ENCODE measurements at regions not wholly inside any gene's neighbourhood (a gene's known extent, or its start where the extent isn't known, plus 50 kb on each side); places are given as distances from the start of the nearest gene placed in this dataset.

DNA sequence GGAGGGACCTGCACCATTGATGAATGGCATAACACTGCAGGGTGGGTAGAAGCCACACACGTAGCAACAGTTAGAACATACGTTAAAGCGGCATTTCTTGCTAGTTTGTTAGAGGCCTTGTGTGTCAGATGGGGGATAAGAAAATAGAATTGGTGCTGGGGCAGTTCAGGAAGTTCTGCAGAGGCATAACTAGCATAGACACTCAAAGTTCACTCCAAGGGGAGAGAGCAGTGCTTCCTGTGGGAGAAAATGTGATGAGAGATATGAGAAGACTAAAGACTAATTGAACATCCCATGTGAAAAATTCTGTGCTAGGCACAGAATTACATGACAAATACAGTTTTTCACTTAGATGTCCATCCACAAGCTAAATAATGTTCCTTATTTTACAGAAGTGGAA is 327.1 kb downstream of the ZNF621 start:
- DNase-seq (ENCODE audit: low read depth in 3 of 3, low spot score in 1 of 3): no peak

DNA sequence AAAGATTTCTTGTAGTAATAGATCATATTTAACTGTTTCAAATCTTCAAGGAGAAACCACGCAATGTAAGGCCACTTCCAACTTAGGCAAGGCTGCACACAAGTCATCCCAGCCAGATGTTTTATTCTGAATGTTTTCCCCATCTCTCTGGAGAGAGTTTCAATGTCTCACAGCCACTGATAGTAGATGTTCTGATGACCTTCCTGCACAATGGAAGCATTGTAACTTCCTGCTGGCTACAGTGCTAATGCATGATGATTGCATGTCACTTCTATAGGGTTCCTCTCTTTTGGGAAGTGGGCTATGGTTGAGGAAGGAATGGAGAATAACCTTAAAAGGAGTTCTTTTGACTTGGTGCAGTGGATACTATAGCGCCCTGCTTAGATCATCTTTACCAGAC is 328.0 kb downstream of the ZNF621 start:
- DNase-seq (ENCODE audit: low read depth in 3 of 3, low spot score in 1 of 3): no peak

DNA sequence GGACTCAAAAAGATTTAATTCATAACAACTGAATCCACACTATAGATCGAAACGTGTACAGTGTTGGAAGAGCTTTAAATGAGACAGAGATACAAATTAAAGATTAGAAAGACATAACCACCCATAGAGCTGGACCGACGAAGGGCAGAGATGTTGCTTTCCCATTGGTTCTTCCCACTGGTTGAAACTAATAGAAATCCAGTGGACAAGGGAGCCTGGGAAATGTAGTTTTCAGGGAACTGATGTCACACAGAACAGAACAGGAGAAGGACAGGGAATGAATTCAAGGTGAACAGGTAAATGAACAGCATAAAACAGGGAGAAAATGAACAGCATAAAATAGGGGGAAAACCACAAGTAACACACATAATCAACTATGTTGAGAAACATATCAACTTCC is 328.7 kb downstream of the ZNF621 start:
- no peak for DNase-seq (ENCODE audit: low read depth in 3 of 3, low spot score in 1 of 3)

DNA sequence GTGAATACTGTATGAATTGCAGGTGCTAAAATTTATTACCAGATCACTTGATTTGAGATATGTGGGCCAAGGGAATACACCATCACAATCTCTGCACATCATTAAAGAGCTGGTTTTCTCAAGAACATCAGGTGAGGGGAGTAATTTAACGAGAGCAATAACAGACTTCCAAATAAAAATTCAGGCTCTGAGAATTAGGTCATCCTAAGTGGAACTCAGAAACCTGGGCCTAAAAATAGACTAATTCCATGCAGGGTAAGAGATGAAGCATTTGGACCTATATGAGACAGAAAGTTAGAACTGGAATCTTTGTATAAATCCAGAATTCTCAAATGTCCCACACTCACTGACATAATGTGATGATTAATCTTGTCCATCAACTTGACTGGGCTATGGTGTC is 331.1 kb downstream of the ZNF621 start:
- DNase-seq (ENCODE audit: low read depth in 3 of 3, low spot score in 1 of 3): no peak

DNA sequence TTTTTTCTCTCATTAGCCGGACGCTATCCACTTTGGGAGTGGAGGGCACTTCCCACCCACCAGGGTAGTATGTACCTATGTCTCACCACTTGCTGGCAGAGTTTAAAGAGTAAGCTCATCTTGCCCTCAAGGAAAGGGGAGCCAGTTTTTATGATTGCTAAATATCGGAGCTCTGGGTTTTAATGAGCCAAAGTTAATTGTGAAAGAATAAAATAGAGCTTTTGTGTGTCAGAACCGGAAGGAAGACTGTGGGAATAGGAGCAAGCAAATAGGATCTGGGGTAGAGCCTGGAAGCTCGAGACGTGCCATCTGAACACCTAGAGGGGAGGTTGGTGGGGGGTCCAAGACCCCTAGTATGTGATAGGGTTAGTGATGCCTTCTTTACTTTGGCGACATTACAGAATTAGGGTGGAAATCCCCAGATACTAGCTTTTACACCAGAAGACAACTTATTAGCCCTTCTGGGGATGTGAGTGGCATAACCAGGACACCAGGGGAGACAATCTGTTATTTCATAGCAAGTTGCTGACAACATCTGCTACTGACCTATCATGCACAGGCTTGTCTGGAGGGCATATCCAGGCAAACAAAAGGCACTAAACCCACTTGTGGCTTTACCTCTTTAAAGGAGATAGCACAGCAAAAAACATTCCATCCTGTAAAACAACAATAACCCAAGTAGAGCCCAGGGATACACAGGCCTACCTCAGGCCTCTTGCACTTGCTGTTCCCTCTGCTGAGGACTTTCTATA is 333.8 kb downstream of the ZNF621 start:
- no peak for DNase-seq (ENCODE audit: low read depth in 3 of 3, low spot score in 1 of 3)

DNA sequence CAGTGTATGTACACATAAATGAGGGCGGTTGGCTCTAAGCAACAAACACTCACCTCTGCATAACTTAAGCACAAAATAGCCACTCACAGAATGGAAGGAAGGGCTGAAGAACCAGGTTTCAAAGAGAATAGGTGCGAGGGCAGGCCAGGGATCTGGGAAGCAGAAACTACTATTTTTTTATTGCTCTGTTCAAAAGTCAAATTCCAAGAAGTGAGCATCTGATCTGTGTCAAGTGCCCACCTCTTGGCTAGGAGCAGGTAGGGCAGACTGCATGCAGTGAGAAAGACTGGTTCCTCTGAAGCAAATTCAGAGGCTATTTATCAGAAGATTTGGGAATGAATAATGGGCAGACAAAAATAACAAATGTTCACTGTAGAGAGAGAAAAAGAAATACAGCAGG is 336.4 kb upstream of the CTNNB1 start:
- DNase-seq (ENCODE audit: low read depth in 3 of 3, low spot score in 1 of 3): no peak

DNA sequence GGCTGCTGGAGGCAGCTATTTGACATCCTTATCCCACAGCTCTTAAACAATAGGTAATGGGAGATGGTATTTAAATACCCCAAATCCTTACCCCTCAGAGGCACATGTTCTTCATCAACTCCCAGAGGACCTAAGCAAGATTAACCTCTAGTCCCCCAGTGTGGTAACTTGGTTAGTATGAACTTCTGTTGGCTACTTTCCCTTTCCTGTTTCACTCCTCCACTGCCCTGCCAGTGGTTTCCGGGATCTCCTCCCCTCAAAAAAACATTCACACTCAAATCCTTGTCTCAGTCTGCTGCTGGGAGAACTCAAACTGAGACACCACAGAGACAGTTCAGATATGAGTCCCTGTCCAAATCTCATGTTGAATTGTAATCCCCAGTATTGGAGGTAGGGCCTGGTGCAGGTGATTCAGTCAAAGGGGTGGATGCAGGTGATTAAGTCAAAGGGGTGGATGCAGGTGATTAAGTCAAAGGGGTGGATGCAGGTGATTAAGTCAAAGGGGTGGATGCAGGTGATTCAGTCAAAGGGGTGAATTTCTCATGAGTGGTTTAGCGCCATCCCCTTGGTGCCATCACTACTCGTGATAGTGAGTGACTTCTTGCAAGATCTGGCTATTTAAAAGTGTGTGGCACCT is 335.0 kb upstream of the CTNNB1 start:
- no peak for DNase-seq (ENCODE audit: low read depth in 3 of 3, low spot score in 1 of 3)

DNA sequence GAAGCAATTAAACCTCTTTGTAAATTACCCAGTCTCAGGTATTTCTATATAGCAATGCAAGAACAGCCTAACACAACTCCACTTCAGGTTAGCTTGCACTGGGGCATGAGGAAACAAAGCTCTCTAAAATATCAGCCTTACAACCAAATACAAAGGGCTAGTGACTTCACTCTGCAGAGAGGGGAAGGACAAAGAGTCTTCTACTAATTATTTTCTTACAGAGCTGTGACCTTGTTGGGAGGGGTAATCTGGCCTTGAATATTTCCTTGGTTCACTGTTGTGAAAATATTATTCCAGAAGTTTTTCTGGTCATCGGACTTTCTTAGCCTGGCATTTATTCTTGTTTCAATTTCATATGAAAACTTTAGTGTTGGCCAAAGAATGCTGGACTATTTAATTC is 334.4 kb upstream of the CTNNB1 start:
- no peak for DNase-seq (ENCODE audit: low read depth in 3 of 3, low spot score in 1 of 3)

DNA sequence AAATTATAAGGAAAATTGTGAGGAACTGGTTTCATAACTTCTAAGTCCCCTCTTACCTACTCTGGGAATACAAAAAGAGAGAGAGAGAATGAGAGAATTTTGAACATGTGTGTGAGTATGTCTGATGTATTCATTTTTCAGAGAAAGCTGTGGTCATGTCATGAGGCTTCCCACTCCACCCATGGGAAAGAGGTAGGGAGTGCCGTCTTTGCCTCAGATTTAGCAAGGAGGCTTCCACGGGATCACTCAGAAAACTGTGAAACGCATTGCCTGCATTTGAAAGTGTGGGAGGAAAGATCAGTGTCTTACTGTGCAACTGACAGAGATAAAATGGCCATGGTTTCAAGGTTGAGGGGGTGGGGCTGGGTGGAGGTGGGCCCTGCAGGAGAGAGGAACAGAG is 331.5 kb upstream of the CTNNB1 start:
- DNase-seq (ENCODE audit: low read depth in 3 of 3, low spot score in 1 of 3): no peak

DNA sequence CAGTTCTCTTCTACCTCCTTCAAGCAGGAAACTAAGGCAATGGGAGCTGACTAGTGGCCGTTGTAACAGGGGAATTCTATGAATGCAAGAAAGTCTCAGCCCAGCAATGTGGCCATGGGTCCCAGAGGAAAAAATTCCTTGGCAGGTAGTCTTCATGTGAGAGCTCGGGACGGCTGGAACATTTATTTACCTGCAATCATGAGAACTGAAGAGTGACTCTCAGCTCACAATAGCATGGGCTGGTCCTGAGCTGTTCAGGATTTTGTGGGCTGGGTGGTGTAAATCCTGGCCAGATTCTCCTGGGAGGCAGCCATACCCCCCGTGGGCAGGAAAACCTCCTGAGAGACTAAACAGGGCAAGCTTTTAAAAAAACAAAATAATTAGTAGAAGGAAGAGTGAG is 330.3 kb upstream of the CTNNB1 start:
- DNase-seq (ENCODE audit: low read depth in 3 of 3, low spot score in 1 of 3): no peak

DNA sequence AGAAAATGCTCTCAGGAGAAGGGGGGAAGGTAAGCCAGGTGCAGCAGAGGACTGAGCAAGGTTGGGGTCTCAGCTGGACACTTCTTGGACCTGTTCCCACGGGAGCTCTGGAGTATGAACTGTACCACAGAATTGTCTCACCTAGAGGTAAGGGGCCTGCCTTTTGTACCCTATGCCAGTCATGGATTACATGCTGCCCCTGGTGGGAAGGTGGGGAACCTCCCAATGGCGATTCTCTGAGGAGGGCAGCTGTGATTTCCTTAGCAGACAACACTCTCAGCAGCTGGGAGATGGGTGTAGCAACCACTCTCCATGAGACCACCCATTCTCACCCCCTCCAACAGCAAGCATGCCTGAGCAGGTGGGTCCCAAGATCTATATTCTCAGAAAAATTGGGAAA is 329.4 kb upstream of the CTNNB1 start:
- DNase-seq (ENCODE audit: low read depth in 3 of 3, low spot score in 1 of 3): no peak

DNA sequence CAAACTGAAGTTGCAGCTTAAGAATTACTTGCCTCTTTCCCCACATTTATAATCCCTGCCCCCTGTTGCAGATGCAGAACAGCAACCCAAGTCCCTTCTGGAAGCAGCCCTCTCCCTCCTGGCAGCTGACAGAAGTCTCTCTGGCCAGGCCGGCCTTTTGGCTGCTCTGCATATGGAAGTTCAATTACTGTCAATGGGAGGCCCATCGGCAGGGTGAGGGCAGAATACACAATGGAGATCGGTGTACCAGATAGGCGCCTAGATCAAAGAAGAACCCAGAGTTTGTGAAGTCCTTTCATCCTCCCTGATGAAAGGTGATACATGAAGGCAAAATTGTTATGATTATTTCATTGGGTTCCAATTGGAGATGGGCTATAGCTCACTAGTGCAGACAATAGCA is 327.9 kb upstream of the CTNNB1 start:
- no peak for DNase-seq (ENCODE audit: low read depth in 3 of 3, low spot score in 1 of 3)

DNA sequence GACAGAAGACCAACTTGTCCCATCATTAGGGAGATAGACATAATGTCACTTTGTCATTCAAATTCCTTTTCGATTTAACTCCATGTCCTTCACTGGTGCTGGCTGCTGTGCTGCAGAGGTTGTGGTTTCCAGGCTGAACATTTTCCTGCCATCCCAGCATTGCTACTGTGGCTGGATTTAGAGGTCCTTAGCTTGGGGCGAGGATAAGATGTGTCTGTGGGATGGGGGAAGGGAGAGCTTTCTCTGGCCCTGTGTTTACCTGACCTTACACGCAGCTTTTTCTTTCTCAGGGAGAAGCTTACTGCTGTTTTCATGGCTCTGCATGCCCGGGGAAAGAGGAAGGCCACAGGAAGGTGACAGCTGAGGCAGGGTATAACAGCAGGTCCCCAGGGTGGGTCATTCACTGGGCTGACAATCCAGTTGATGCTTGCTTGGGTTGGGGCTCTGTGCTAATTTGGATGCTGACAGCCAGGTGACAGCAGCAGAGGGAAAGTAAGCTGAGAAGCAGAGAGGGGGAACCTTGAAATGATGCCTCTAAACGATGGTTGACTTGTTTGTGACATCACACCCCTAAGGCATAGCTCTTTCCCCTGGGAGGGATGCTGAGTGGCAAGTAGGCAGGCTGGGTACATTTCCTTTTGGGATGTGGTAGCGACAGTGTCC is 326.9 kb upstream of the CTNNB1 start:
- no peak for DNase-seq (ENCODE audit: low read depth in 3 of 3, low spot score in 1 of 3)

DNA sequence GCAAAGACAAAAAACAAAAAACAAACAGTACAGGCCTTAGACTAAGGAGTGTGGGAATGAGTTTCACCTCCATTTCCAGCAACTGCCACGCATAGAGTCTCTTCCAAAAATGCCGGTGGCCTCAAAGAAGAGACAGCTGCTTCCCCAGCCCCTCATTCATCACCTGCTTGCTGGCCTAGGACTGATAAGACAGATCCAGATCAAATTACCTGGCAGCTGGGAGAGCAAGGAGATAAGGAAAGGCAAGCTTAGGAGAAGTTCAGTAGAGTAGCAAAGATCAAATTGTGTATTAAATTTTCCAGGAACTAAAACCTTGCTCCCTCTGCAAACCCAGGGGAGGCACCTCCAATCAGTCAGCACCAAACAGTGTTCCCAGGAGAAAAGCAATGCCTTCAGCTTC is 325.8 kb upstream of the CTNNB1 start:
- no peak for DNase-seq (ENCODE audit: low read depth in 3 of 3, low spot score in 1 of 3)

DNA sequence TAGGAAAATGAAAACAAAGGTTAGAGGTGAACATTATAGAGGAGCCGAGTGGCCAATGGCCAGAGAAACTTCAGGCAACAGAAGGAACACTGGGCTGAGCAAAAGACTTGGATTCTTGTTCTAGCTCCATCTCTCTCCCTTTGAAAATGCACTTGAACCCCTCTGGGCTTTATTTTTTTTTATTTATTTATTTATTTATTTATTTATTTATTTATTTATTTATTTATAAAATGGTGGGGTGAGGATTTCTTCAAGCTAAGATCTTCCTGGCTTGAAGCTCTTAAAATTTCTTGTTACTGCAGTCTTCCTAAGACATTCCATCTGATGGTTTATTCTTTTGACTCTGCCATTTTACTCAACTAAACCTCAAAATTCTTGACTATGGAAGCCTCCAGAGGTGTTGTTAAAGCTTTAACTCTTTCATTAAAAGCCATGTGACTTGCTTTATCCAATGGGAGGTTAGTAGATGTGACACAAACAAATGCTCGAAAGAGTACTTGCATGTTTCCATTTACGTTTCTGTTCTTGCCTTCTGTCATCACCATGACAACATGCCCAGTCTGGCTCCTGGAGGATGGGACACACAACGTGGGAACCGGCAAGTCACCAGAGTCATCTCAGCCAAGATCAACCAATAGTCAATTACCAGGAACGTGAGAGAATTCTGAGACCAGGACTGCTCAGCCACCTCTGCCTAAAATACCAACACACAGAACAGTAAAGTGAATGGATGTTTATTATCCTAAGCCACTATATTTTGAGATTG is 325.2 kb upstream of the CTNNB1 start:
- no peak for DNase-seq (ENCODE audit: low read depth in 3 of 3, low spot score in 1 of 3)

DNA sequence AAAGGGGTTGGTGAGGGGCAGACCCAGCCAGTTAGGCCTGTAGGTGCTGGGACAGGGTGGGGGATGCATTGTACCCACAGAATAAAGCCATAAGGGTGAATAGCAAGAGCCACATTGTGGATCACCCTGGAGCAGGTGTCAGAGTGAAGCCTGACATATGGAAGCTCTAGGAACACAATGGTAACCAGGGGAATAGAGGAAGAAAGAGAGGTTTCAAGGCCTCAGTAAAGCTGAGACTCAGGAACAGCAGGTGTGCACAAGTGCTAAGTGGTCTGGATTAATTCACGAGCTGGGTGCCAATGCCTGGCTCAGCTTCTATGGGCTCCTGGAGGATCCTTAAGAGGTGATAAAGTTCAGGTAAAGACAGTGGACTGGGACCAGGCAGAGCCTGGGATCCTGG is 323.7 kb upstream of the CTNNB1 start:
- no peak for DNase-seq (ENCODE audit: low read depth in 3 of 3, low spot score in 1 of 3)

DNA sequence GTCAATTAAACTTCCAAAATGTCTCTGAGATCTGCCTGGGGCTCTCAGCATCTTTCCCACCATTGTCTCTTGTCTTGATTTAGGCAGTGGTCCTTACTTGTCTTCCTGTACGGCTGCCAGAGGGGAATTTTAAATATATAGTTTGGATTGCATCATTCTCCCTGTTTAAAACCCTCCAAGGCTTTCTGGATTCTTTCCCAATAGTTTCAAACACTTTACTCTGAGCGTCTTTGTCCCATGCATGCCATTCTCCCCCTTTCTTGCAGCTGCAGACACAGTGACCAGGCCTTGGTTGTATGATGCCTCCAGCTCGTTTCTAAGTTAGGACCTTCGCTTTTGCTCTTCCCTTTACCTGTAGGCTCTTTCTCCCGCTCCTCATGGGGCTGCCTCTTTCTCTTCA is 323.3 kb upstream of the CTNNB1 start:
- DNase-seq (ENCODE audit: low read depth in 3 of 3, low spot score in 1 of 3): no peak

DNA sequence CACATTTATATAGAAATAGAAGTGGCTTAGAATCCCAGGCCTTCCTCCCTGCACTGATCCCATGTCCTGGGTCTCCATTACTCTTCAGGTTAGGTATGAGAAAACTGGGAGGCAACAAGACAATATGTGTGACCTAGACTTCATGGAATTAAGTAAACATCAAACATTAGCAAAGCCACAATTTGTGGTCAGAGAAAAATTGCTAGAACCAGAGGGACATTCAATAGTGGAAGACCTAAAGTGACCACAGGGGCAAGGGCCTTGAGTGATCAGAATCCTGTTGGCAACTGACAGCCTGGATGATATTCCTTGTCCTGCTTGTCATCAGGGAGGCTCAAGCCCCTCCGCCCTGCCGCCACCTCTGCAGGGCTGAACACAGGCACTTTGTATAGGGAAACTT is 322.8 kb upstream of the CTNNB1 start:
- no peak for DNase-seq (ENCODE audit: low read depth in 3 of 3, low spot score in 1 of 3)

DNA sequence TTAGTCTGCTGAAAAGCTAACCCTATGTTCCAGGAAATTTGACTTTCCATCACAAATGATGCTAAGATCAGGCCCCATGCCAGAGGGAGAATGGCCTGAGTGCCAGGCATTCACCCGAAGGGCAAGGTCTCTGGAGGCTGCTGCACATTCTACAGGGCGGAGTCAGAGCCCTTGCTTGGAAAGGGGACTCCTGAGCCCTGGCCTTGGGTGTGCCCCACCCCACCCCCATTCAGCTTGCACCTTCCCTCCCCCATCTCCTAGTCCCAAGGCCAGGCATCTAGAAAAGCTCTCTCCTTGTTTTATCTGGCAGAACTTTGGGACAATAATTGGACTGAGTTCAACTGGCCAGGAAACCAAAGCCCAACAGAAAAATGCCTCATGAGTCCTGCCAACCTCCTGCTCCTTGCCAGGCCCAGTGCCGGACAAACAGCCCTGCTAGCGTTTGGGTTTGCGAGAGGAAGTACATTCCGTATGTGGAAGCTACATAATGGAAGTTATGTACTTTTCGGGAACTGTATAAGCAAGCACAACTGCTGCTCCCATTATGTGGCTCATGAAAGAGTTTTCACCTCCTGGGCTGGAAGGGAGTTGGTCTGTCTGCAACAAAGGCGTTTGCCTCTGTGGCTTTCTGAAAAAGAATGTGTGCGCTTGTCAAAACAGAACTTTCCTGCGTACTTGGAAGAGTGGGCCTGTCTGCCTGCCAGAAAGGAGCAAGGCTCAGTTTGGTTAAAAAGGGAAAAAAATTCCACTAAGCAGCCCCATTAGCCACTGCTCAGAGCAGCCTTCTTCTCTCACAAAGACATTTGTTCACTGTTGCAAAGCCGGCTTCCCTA is 321.5 kb upstream of the CTNNB1 start:
- no peak for DNase-seq (ENCODE audit: low read depth in 3 of 3, low spot score in 1 of 3)

DNA sequence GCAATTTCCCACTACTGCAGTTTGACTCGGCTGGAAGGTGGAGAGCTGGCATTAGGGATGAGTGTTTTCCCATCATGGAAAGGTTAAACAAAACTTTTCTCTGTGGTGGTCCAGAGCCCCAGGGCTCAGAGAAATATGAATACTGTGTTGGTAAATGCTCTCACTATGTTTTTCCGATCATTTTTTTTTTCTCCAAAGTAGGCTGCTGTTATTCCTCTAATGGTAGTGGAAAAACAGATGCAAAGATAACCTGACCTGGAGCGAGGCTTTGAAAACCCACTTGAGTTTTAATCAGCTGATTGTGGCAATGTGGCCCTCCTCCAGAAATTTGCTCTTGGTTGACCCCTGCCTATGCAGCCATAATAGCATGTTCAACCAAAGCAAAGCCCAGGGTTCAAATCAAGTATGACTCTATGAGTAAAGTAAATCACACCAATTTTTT is 320.8 kb upstream of the CTNNB1 start:
- DNase-seq (ENCODE audit: low read depth in 3 of 3, low spot score in 1 of 3): no peak

DNA sequence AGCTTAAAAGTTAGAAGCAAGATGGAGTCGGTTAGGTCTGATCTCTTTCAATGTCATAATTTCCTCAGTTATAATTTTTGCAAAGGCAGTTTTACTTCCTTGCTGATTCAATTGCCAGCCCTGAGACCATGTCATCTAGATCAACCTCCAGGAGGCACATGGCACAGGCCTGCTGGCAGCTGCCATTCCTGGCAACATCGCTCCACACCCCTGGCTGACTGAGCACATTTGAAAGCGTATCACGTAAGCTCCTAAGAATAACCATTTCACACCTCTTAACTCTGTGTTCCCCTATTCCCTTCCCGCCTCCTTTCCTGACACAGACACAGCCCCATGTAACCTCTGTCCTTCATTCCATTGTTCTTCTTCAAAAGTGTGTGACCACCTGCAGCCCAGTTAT is 313.9 kb upstream of the CTNNB1 start:
- no peak for DNase-seq (ENCODE audit: low read depth in 3 of 3, low spot score in 1 of 3)
